Colonic mucosa (tissue), 4 donors: ENCODE measurements at regions not wholly inside any gene's neighbourhood (a gene's known extent, or its start where the extent isn't known, plus 50 kb on each side); places are given as distances from the start of the nearest gene placed in this dataset.

Source experiments
- DNase-seq: peaks from one replicate; pipeline ENCODE4 v3.0.0-alpha.2; 2020
- H3K27ac ChIP-seq: fragments of 200-600 bp; one replicate; pipeline ENCODE4 v1.8.0; 2021
- H3K27me3 ChIP-seq: fragments of 200-600 bp; one replicate; pipeline ENCODE4 v1.8.0; 2021
- H3K36me3 ChIP-seq: fragments of 200-600 bp; one replicate; pipeline ENCODE4 v1.8.0; 2021
- H3K4me1 ChIP-seq: fragments of 200-600 bp; one replicate; pipeline ENCODE4 v1.8.0; 2021; ENCODE audit warnings: mild to moderate bottlenecking
- H3K4me3 ChIP-seq: fragments of 200-600 bp; one replicate; pipeline ENCODE4 v1.8.0; 2021
- H3K9ac ChIP-seq, 2 donors: one replicate each; pipeline ENCODE4 v1.7.0; 2013; ENCODE audit warnings: control low read depth in 2 of 2, low read depth in 2 of 2, low read length in 2 of 2
- H3K9me3 ChIP-seq: fragments of 200-600 bp; one replicate; pipeline ENCODE4 v1.8.0; 2021
- CTCF ChIP-seq: fragments of 200-600 bp; IDR thresholded peaks from one replicate; pipeline ENCODE4 v1.8.0; 2022; ENCODE audit warnings: antibody characterized with exemption, mild to moderate bottlenecking
- intact Hi-C: fragments of 100-400 bp; cut with DNase I; formaldehyde crosslinking; loops from one replicate; pipeline ENCODE4 v1.14.1; 2022
- donor health status: healthy.
- donor health status: DM: no; HTN: no; CAD: no.
- donor health status: DM: no; HTN: no; CAD: no.

GRCh38 chr2:88281302-88282217 lies 111.4 kb downstream of the THNSL2 start:
- DNase-seq = no peak
- no peaks in the 10 kb centered on the region for H3K4me1 ChIP-seq
- TF ChIP-seq CTCF = no peak
- H3K36me3 ChIP-seq = no peaks in the 10 kb centered on the region
- H3K4me3 ChIP-seq = no peak overlapping the region
- no peak overlapping the region for H3K27ac ChIP-seq
- no peaks in the 10 kb centered on the region for H3K9me3 ChIP-seq
- intact Hi-C loops = no loop called here
- no peak overlapping the region for H3K9ac ChIP-seq
- H3K27me3 ChIP-seq = no peaks in the 10 kb centered on the region

GRCh38 chr2:88269836-88270235 lies 99.7 kb downstream of the THNSL2 start:
- Histone ChIP-seq H3K4me1 (no peaks in the 10 kb centered on the region), H3K36me3 (no peaks in the 10 kb centered on the region), H3K27me3 (no peaks in the 10 kb centered on the region), H3K4me3 (no peak overlapping the region), H3K9me3 (no peaks in the 10 kb centered on the region), H3K27ac (no peak overlapping the region), H3K9ac (no peak overlapping the region)
- intact Hi-C loops = no loop called here
- TF ChIP-seq CTCF = no peak
- no peak for DNase-seq

- Histone ChIP-seq H3K9ac (no peak overlapping the region), H3K27me3 (no peaks in the 10 kb centered on the region), H3K27ac (no peak overlapping the region), H3K4me3 (no peak overlapping the region), H3K4me1 (no peaks in the 10 kb centered on the region), H3K36me3 (no peaks in the 10 kb centered on the region), H3K9me3 (no peaks in the 10 kb centered on the region)
- DNase-seq = no peak
- no peak for TF ChIP-seq CTCF
- intact Hi-C loops = no loop called here
Measured at GRCh38 chr2:88265352-88266303, 95.5 kb downstream of the THNSL2 start.

- TF ChIP-seq CTCF = no peak
Measured at GRCh38 chr2:88263861-88264260, 93.7 kb downstream of the THNSL2 start.

GRCh38 chr2:88261725-88262124 lies 91.6 kb downstream of the THNSL2 start:
- H3K4me1 ChIP-seq = no peaks in the 10 kb centered on the region
- H3K27ac ChIP-seq = no peak overlapping the region
- no peak for DNase-seq
- no peaks in the 10 kb centered on the region for H3K36me3 ChIP-seq
- intact Hi-C loops = no loop called here
- H3K27me3 ChIP-seq = no peaks in the 10 kb centered on the region
- no peak overlapping the region for H3K4me3 ChIP-seq
- no peak overlapping the region for H3K9ac ChIP-seq
- no peaks in the 10 kb centered on the region for H3K9me3 ChIP-seq
- no peak for TF ChIP-seq CTCF

More at GRCh38 chr2:88263861-88264260, 93.7 kb downstream of the THNSL2 start:
- H3K27me3 ChIP-seq = no peaks in the 10 kb centered on the region
- H3K36me3 ChIP-seq = no peaks in the 10 kb centered on the region
- no peak overlapping the region for H3K27ac ChIP-seq
- H3K9ac ChIP-seq = no peak overlapping the region
- H3K9me3 ChIP-seq = no peaks in the 10 kb centered on the region
- no peaks in the 10 kb centered on the region for H3K4me1 ChIP-seq
- intact Hi-C loops = no loop called here
- no peak for DNase-seq
- H3K4me3 ChIP-seq = no peak overlapping the region
